SK-N-SH (cell line): ENCODE measurements at regions not wholly inside any gene's neighbourhood (a gene's known extent, or its start where the extent isn't known, plus 50 kb on each side); places are given as distances from the start of the nearest gene placed in this dataset.

Experiments used
- CTCF ChIA-PET: fragments of 300-600, 350-600 bp; formaldehyde crosslinking; extraction: SDS; loops from one replicate; lab custom pipeline; 2021; lab: Yijun Ruan, JAX
- POLR2A ChIA-PET: fragments of 350-600 bp; sonication (Branson Sonifier 250); formaldehyde crosslinking; extraction: SDS; loops from one replicate; lab custom pipeline; 2020; ENCODE audit warnings: antibody characterized with exemption, inconsistent platforms; lab: Yijun Ruan, JAX
- DNase-seq: peaks from one replicate; pipeline ENCODE4 v3.0.0; 2012
- H2AFZ ChIP-seq: fragments of 200-600 bp; sonication (generic); 2 replicates; pipeline ENCODE4 v1.8.1; 2016; ENCODE audit warnings: antibody characterized with exemption, mild to moderate bottlenecking, low read depth
- H3F3A ChIP-seq: fragments of 200-600 bp; sonication (generic); replicated peaks from 2 replicates; pipeline ENCODE3; 2016; ENCODE audit warnings: antibody characterized with exemption, mild to moderate bottlenecking; ENCODE audit not compliant: insufficient read depth
- H3K27ac ChIP-seq, 2 experiments: fragments of 200-500 bp in 1 of 2; fragments of 200-600 bp in 1 of 2; sonication (Bioruptor generic) in 1 of 2; sonication (generic), shearing (Covaris generic) in 1 of 2; 2 replicates each; pipeline versions ENCODE4 v1.5.1 to v1.6.1; 2014 to 2016; ENCODE audit warnings: low read depth in 2 of 2, inconsistent platforms in 1 of 2, low read length in 1 of 2, mild to moderate bottlenecking in 1 of 2, mixed read lengths in 1 of 2
- H3K27me3 ChIP-seq: fragments of 200-600 bp; sonication (generic), shearing (Covaris generic); 2 replicates; pipeline ENCODE4 v1.6.1; 2016; ENCODE audit warnings: mixed run types; ENCODE audit not compliant: insufficient read depth
- H3K36me3 ChIP-seq, 2 experiments: fragments of 200-500 bp in 1 of 2; fragments of 200-600 bp in 1 of 2; sonication (Bioruptor generic) in 1 of 2; sonication (generic) in 1 of 2; replicated peaks in 1 of 2; 2 replicates each; pipeline versions ENCODE3 to v1.5.1; 2014 to 2016; ENCODE audit warnings: low read length in 1 of 2, mild to moderate bottlenecking in 1 of 2; ENCODE audit not compliant: insufficient read depth in 2 of 2, control insufficient read depth in 1 of 2
- H3K4me1 ChIP-seq, 2 experiments: fragments of 200-500 bp in 1 of 2; fragments of 200-600 bp in 1 of 2; sonication (Bioruptor generic) in 1 of 2; sonication (generic), shearing (Covaris generic) in 1 of 2; 2 replicates each; pipeline versions ENCODE4 v1.5.1 to v1.6.1; 2014 to 2016; ENCODE audit warnings: low read depth in 1 of 2, low read length in 1 of 2, mixed run types in 1 of 2; ENCODE audit not compliant: insufficient read depth in 2 of 2, control insufficient read depth in 1 of 2
- H3K4me2 ChIP-seq: fragments of 200-600 bp; sonication (generic), shearing (Covaris generic); 2 replicates; pipeline ENCODE4 v1.6.1; 2017; ENCODE audit warnings: mixed run types
- H3K4me3 ChIP-seq, 2 experiments: fragments of 200-500 bp in 1 of 2; fragments of 200-600 bp in 1 of 2; sonication (Bioruptor generic) in 1 of 2; sonication (generic), shearing (Covaris generic) in 1 of 2; 2 replicates each; pipeline versions ENCODE4 v1.5.1 to v1.8.1; 2014 to 2016; ENCODE audit warnings: low read depth in 2 of 2, inconsistent platforms in 1 of 2, low read length in 1 of 2, mild to moderate bottlenecking in 1 of 2, mixed read lengths in 1 of 2, moderate library complexity in 1 of 2
- H3K79me2 ChIP-seq: fragments of 200-600 bp; sonication (generic); 2 replicates; pipeline ENCODE4 v1.8.1; 2017; ENCODE audit warnings: mild to moderate bottlenecking; ENCODE audit not compliant: insufficient read depth
- H3K9ac ChIP-seq: fragments of 200-600 bp; sonication (generic); 2 replicates; pipeline ENCODE4 v1.6.1; 2017; ENCODE audit warnings: mixed run types
- H3K9me2 ChIP-seq: fragments of 200-600 bp; sonication (generic); 2 replicates; pipeline ENCODE4 v1.6.1; 2017; ENCODE audit warnings: mixed run types
- H3K9me3 ChIP-seq: fragments of 200-600 bp; sonication (generic); 2 replicates; pipeline ENCODE4 v1.6.1; 2017; ENCODE audit warnings: mixed run types, mild to moderate bottlenecking, moderate library complexity
- H4K20me1 ChIP-seq: fragments of 200-600 bp; sonication (generic); 2 replicates; pipeline ENCODE4 v1.6.1; 2017; ENCODE audit warnings: mild to moderate bottlenecking, mixed run types; ENCODE audit not compliant: insufficient read depth
- ELF1 ChIP-seq: IDR thresholded peaks from 2 replicates; pipeline ENCODE4 v1.4.0; 2012
- EZH2phosphoT487 ChIP-seq: fragments of 200-600 bp; sonication (generic); IDR thresholded peaks from 2 replicates; pipeline ENCODE4 v1.6.1; 2017; ENCODE audit warnings: low read depth, mixed run types, mild to moderate bottlenecking, antibody characterized with exemption, moderate library complexity, borderline replicate concordance
- FOSL2 ChIP-seq: IDR thresholded peaks from 2 replicates; pipeline ENCODE4 v1.4.0; 2012; ENCODE audit warnings: low read depth, mild to moderate bottlenecking, moderate library complexity, borderline replicate concordance
- FOXM1 ChIP-seq: IDR thresholded peaks from 2 replicates; pipeline ENCODE4 v1.4.0; 2012; ENCODE audit warnings: low read depth, mild to moderate bottlenecking
- ZBTB33 ChIP-seq: IDR thresholded peaks from 2 replicates; pipeline ENCODE4 v1.4.0; 2012; ENCODE audit warnings: low read depth, borderline replicate concordance
- WGBS: methylation state at CpG from one replicate; pipeline ENCODE4 v1.1.6; 2017; ENCODE audit warnings: low lambda C conversion rate; 5-methylcytosine and 5-hydroxymethylcytosine counted together
- TF ChIP-seq, protein P1 (sequence below): IDR thresholded peaks from 2 replicates; pipeline ENCODE4 v1.4.0; 2012; ENCODE audit warnings: low read depth

DNA sequence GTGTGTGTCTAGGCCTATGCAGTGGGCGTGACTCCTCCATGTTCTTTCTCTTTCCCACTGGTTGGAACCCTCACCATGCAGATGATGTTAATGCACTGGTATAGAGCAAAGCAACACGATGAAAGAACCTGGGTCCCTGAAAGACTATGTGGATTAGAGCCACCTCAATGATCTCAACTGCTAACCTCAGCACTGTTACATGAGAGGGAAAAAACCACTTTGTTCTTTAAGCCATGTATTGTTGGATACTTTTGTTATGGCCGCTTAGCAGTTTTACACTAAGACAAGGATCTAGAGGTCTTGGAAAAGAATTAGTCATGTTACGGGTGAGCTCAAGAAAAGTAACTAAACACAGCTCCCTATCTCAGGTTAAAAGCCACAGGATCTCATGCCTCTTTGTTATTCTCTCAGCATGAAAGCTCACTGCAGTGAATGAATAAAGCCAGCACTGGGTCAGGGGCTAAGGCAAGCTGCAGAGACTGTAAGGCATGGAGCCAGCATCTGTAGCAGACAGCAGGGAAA, 56.6 kb upstream of the RBBP6 start:
- 24% methylated on average over 4 of the region's 4 CpGs for WGBS
- Histone ChIP-seq H3K4me1 (no peaks in the 10 kb centered on the region), H3K27me3 (no peaks in the 10 kb centered on the region), H3K4me3 (no peak overlapping the region), H3K4me2 (no peak overlapping the region), H3K27ac (no peak overlapping the region), H3K9me2 (no peaks in the 10 kb centered on the region), H3K9me3 (no peaks in the 10 kb centered on the region), H3K9ac (no peak overlapping the region), H4K20me1 (no peaks in the 10 kb centered on the region), H3K36me3 (no peaks in the 10 kb centered on the region), H3F3A (no peaks in the 10 kb centered on the region), H2AFZ (no peak overlapping the region), H3K79me2 (no peaks in the 10 kb centered on the region)
- ChIA-PET CTCF (interaction anchor here (1.2 kb wide), 1 partner anchor 11 kb away, joined by 3 read pairs; no protein-coding TSS in a partner anchor), POLR2A (no interaction called here)
- no peak for TF ChIP-seq EZH2phosphoT487
- no peak for DNase-seq

- H2AFZ ChIP-seq, result no peak overlapping the region
- CTCF ChIA-PET, result no interaction called here
- POLR2A ChIA-PET, result no interaction called here
- no peaks in the 10 kb centered on the region; the same call in 1 of the 2 replicates for H3K27me3 ChIP-seq
- no peaks in the 10 kb centered on the region for H3K79me2 ChIP-seq
- no peaks in the 10 kb centered on the region for H3K36me3 ChIP-seq
- H3K9ac ChIP-seq, result no peak overlapping the region
- no peak for DNase-seq
- no peaks in the 10 kb centered on the region for H3F3A ChIP-seq
- H3K9me2 ChIP-seq, result no peaks in the 10 kb centered on the region
- H3K4me1 ChIP-seq, result no peaks in the 10 kb centered on the region
- H3K27ac ChIP-seq, result no peak overlapping the region
- H4K20me1 ChIP-seq, result no peaks in the 10 kb centered on the region
- no peak overlapping the region for H3K4me2 ChIP-seq
- H3K9me3 ChIP-seq, result no peaks in the 10 kb centered on the region
- H3K4me3 ChIP-seq, result no peak overlapping the region
- TF ChIP-seq FOSL2 (no peak), FOXM1 (no peak), ELF1 (no peak), ZBTB33 (no peak)
- TF ChIP-seq, protein P1, sequence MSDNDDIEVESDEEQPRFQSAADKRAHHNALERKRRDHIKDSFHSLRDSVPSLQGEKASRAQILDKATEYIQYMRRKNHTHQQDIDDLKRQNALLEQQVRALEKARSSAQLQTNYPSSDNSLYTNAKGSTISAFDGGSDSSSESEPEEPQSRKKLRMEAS, result no peak
- WGBS, result 25% methylated on average over 2 of the region's 2 CpGs
Measured at GRCh38 chr16:24488045-24488444, 51.3 kb upstream of the RBBP6 start.
